T-helper 1 cell treated with Interleukin-12 subunit alpha and Interleukin-12 subunit beta and Interleukin-4 antibody, amounts not matched to agents 30 μg/mL and 1 μg/mL, for 36 hours (primary cell): ENCODE measurements at regions not wholly inside any gene's neighbourhood (a gene's known extent, or its start where the extent isn't known, plus 50 kb on each side); places are given as distances from the start of the nearest gene placed in this dataset.

ENCODE experiments used
- H3K27ac Mint-ChIP-seq: one replicate; pipeline ENCODE4 v1.8.0; 2021; ENCODE audit warnings: mild to moderate bottlenecking, mixed read lengths
- H3K27me3 Mint-ChIP-seq: one replicate; pipeline ENCODE4 v1.8.0; 2021; ENCODE audit warnings: low read depth, mixed read lengths
- H3K36me3 Mint-ChIP-seq: one replicate; pipeline ENCODE4 v1.8.0; 2021; ENCODE audit warnings: low read depth, mixed read lengths
- H3K4me1 Mint-ChIP-seq: one replicate; pipeline ENCODE4 v1.8.0; 2021; ENCODE audit warnings: low read depth, mixed read lengths
- H3K4me3 Mint-ChIP-seq: one replicate; pipeline ENCODE4 v1.8.0; 2021; ENCODE audit warnings: mild to moderate bottlenecking, moderate library complexity, mixed read lengths
- H3K9me3 Mint-ChIP-seq: one replicate; pipeline ENCODE4 v1.8.0; 2021; ENCODE audit warnings: mixed read lengths

- Mint-ChIP-seq H3K27ac (no peak overlapping the region), H3K27me3 (no peaks in the 10 kb centered on the region), H3K4me3 (no peak overlapping the region), H3K4me1 (no peaks in the 10 kb centered on the region), H3K36me3 (no peaks in the 10 kb centered on the region), H3K9me3 (peaks cover 49% of the 10 kb centered on the region)
Observed at GRCh38 chr7:68121056-68121455, 1124.4 kb downstream of the TYW1 start.

DNA sequence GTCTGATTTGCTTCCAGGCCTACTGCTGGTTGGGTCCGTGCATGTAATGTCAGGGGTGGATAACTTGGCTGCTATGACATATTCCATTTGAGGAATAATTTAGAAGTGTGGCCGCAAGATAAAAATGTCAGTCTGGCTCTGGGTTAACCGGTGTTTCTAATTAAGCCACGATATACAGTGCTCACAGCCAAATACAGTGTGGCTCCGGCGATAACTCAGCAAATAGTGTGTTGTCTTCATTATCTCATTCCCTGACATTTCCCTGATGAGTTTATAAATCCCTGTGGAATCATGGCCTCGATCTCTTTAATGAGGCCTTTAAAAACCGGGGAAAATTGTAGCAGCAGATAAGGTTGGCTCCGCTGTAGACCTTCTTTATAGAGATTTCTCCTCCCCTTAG, 1125.0 kb downstream of the TYW1 start:
- Mint-ChIP-seq H3K9me3 (peaks cover 45% of the 10 kb centered on the region), H3K27ac (no peak overlapping the region), H3K36me3 (no peaks in the 10 kb centered on the region), H3K4me1 (no peaks in the 10 kb centered on the region), H3K4me3 (no peak overlapping the region), H3K27me3 (no peaks in the 10 kb centered on the region)

- Mint-ChIP-seq H3K27ac (no peak overlapping the region), H3K4me1 (no peaks in the 10 kb centered on the region), H3K9me3 (peaks cover 46% of the 10 kb centered on the region), H3K4me3 (no peak overlapping the region), H3K36me3 (no peaks in the 10 kb centered on the region), H3K27me3 (no peaks in the 10 kb centered on the region)
Observed at GRCh38 chr7:68122801-68123200, 1126.2 kb downstream of the TYW1 start.

DNA sequence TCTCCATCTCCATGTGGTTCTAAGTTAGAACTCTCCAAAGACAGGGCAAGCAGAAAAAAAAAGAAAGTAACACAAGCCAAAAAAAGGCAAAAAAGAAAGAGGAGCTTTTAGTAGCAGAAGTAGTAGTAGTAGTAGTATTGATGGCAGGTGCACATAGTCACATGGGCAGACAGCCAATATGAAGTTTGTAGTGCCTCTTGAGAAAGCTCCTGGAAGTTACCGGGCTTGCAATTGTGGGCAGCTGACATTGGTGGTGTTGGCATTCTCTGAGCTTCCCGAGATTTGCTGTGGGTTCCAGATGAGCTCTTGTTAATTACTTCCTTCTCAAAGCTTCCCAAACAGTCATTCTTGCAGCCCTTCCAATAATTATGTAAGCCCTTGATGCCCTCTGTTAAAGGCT, 1128.5 kb downstream of the TYW1 start:
- no peaks in the 10 kb centered on the region for H3K36me3 Mint-ChIP-seq
- H3K9me3 Mint-ChIP-seq: peaks cover 39% of the 10 kb centered on the region

GRCh38 chr7:68133045-68133444, 1136.4 kb downstream of the TYW1 start:
- Mint-ChIP-seq H3K36me3 (no peaks in the 10 kb centered on the region), H3K9me3 (peaks cover 33% of the 10 kb centered on the region), H3K27me3 (no peaks in the 10 kb centered on the region), H3K27ac (no peak overlapping the region), H3K4me3 (no peak overlapping the region), H3K4me1 (no peaks in the 10 kb centered on the region)

More for the DNA sequence above, 1128.5 kb downstream of the TYW1 start:
- H3K27ac Mint-ChIP-seq: no peak overlapping the region
- no peaks in the 10 kb centered on the region for H3K27me3 Mint-ChIP-seq
- no peak overlapping the region for H3K4me3 Mint-ChIP-seq
- no peaks in the 10 kb centered on the region for H3K4me1 Mint-ChIP-seq

DNA sequence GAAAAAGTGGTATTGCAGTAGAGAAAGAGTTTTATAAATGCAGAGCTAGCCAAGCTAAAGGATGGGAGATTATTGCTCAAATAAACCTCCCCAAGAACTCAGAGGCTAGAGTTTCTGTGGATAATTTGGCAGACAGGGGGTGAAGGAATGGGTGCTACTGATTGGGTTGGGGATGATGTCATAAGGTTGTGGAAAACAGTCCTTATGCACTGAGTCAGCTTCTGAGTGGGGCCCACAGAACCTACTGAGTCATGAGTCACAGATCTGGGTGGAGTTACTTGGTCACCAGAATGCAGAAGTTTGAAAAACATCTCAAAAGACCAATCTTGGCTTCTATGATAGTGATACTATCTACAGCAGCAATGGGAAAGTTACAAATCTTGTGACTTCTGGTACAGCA, 1146.7 kb downstream of the TYW1 start:
- Mint-ChIP-seq H3K4me3 (no peak overlapping the region), H3K4me1 (no peaks in the 10 kb centered on the region), H3K9me3 (peaks cover 43% of the 10 kb centered on the region), H3K36me3 (no peaks in the 10 kb centered on the region), H3K27ac (no peak overlapping the region), H3K27me3 (no peaks in the 10 kb centered on the region)

GRCh38 chr7:68146983-68147382, 1150.3 kb downstream of the TYW1 start:
- Mint-ChIP-seq H3K9me3 (peaks cover 47% of the 10 kb centered on the region), H3K4me3 (no peak overlapping the region), H3K36me3 (no peaks in the 10 kb centered on the region), H3K27ac (no peak overlapping the region), H3K27me3 (no peaks in the 10 kb centered on the region), H3K4me1 (no peaks in the 10 kb centered on the region)

GRCh38 chr7:68147614-68148238, 1151.1 kb downstream of the TYW1 start:
- H3K36me3 Mint-ChIP-seq: no peaks in the 10 kb centered on the region
- H3K27ac Mint-ChIP-seq: no peak overlapping the region
- peaks cover 45% of the 10 kb centered on the region for H3K9me3 Mint-ChIP-seq
- H3K27me3 Mint-ChIP-seq: no peaks in the 10 kb centered on the region
- no peaks in the 10 kb centered on the region for H3K4me1 Mint-ChIP-seq
- no peak overlapping the region for H3K4me3 Mint-ChIP-seq

GRCh38 chr7:68148440-68148839, 1151.8 kb downstream of the TYW1 start:
- Mint-ChIP-seq H3K4me3 (no peak overlapping the region), H3K9me3 (peaks cover 44% of the 10 kb centered on the region), H3K27ac (no peak overlapping the region), H3K4me1 (no peaks in the 10 kb centered on the region), H3K36me3 (no peaks in the 10 kb centered on the region), H3K27me3 (no peaks in the 10 kb centered on the region)

- Mint-ChIP-seq H3K27ac (no peak overlapping the region), H3K36me3 (no peaks in the 10 kb centered on the region), H3K4me3 (no peak overlapping the region), H3K4me1 (no peaks in the 10 kb centered on the region), H3K9me3 (peaks cover 29% of the 10 kb centered on the region), H3K27me3 (no peaks in the 10 kb centered on the region)
Observed at GRCh38 chr7:68152205-68152604, 1155.6 kb downstream of the TYW1 start.

DNA sequence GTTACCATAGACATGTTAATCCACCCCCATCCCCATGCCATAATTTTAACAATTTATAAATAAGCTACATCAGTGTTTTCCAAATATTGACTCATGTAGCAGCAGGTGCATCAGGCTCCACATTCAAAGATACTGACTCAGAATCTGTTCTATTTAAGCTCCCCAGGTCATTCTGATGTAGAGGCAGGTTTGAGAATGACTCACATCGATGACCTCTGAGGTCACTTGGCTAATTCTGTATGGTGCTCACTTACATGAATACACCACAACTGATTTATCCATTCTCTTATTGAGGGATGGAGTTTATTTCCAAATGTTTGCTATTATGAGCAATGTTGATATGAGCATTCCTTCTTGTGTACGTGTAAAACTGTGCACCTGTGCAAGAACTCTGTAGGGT, 1159.0 kb downstream of the TYW1 start:
- H3K9me3 Mint-ChIP-seq: peaks cover 35% of the 10 kb centered on the region
- H3K4me3 Mint-ChIP-seq: no peak overlapping the region
- H3K36me3 Mint-ChIP-seq: no peaks in the 10 kb centered on the region
- no peak overlapping the region for H3K27ac Mint-ChIP-seq
- no peaks in the 10 kb centered on the region for H3K27me3 Mint-ChIP-seq
- no peaks in the 10 kb centered on the region for H3K4me1 Mint-ChIP-seq

GRCh38 chr7:68158686-68159295, 1162.2 kb downstream of the TYW1 start:
- Mint-ChIP-seq H3K36me3 (no peaks in the 10 kb centered on the region), H3K4me3 (no peak overlapping the region), H3K27me3 (no peaks in the 10 kb centered on the region), H3K27ac (no peak overlapping the region), H3K4me1 (no peaks in the 10 kb centered on the region), H3K9me3 (peaks cover 45% of the 10 kb centered on the region)

GRCh38 chr7:68162712-68163111, 1166.1 kb downstream of the TYW1 start:
- Mint-ChIP-seq H3K27me3 (no peaks in the 10 kb centered on the region), H3K36me3 (no peaks in the 10 kb centered on the region), H3K27ac (no peak overlapping the region), H3K9me3 (peaks cover 58% of the 10 kb centered on the region), H3K4me3 (no peak overlapping the region), H3K4me1 (no peaks in the 10 kb centered on the region)

DNA sequence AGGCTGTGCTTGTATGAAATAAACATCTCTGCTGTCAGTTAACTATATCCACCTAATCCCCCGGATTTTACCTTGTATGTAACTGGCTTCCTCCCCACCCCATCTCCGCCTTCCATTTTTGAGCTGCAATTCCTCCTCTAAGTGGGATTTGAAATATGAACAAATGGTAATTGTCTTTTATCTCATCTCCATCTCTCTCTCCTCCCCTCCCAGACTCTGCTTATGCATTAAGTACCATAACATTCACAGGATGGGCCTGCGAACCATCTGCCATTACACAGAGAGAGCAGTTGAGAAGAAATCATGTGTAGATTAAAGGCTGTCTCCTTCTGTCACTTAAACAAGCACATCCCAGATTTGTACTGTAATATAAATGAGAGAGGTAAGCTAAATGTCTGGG, 1169.9 kb downstream of the TYW1 start:
- Mint-ChIP-seq H3K4me3 (no peak overlapping the region), H3K27ac (no peak overlapping the region), H3K27me3 (no peaks in the 10 kb centered on the region)

DNA sequence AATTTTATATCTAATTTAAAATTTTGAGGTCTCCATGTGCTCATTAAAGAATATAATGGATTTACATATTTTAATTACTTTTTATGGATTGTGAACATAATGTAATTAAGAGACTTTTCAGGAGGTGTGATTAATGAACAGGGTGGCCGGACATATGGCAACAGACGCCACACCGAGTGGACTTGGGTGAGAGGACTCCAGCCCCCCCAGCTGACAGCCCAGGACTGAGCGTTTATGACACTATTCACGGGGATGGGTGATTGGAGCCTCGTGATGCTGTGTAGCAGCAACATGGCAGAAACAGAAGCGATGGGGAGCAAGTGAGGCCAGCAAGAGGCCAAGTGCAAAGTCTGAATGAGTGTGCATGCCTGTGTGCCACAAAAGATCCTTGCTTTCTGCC, 1176.9 kb downstream of the TYW1 start:
- Mint-ChIP-seq H3K4me3 (no peak overlapping the region), H3K27ac (no peak overlapping the region), H3K27me3 (no peaks in the 10 kb centered on the region), H3K9me3 (peaks cover 26% of the 10 kb centered on the region), H3K4me1 (no peaks in the 10 kb centered on the region), H3K36me3 (no peaks in the 10 kb centered on the region)

More for the DNA sequence above, 1169.9 kb downstream of the TYW1 start:
- no peaks in the 10 kb centered on the region for H3K36me3 Mint-ChIP-seq
- no peaks in the 10 kb centered on the region for H3K4me1 Mint-ChIP-seq
- peaks cover 45% of the 10 kb centered on the region for H3K9me3 Mint-ChIP-seq
